HG02798 (cell line): ENCODE measurements at regions not wholly inside any gene's neighbourhood (a gene's known extent, or its start where the extent isn't known, plus 50 kb on each side); places are given as distances from the start of the nearest gene placed in this dataset.

Source experiments
- ATAC-seq: cut with Tn5 transposase; IDR thresholded peaks from one replicate; pipeline ENCODE4 v1.9.1; 2021; ENCODE audit warnings: mild to moderate bottlenecking; ENCODE audit not compliant: unreplicated experiment, poor library complexity

- ATAC-seq, result no peak
These were observed 129.8 kb upstream of the ARL4C start for GRCh38 chr2:234626566-234627130.

DNA sequence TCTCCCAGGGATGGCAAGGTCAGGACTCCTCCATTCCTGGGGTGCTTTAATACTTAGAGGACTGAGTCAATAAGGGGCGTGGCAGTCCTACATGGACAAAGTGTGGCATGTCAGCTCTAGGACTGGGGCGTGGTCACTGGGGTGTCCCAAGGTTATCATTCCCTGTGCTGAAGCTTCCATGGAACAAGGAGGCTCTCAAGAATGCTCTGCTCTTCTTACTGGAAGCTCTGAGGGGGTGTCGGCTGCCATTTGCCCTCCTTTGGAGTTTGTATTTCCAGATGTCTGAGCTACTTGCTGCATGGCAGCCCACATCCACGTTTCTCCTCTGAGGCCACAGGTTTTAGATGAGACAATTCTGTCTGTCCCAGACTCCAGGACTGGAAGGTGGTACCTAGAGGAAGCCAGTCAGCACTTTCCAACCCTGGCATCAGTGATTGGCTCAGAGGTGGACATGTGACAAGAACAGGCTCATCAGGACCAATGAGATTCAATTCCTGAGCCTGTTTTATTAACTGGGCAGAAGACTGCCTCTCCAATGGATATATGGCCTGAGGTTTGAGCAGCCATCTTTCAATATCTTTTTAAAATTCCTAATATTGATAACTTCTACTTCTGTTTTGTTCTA lies 128.9 kb upstream of the ARL4C start:
- ATAC-seq, result no peak

DNA sequence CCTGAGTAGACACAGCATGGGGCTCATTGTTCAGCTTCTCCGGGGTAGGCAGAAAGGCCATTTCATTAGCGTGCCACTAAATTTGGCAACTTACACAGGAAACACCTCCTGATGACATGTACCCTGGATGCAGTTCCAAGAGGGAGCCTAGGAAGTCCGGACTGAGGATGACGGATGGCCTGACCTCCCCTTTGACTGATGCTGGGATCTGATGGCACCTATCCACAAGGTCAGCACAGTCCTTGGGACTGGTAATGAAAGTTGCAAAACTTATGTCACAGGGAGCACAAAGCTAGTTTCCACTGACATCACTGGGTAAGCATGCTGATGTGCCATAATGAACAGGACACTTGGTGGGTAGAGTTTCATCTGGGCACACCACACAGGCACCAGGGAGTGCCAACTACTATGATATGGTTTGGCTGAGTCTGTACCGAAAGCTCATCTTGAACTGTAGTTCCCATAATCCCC lies 126.7 kb upstream of the ARL4C start:
- no peak for ATAC-seq

- ATAC-seq, result no peak
These were observed 124.2 kb upstream of the ARL4C start for GRCh38 chr2:234621120-234621519.

- no peak for ATAC-seq
These were observed 123.1 kb upstream of the ARL4C start for GRCh38 chr2:234620018-234620417.

DNA sequence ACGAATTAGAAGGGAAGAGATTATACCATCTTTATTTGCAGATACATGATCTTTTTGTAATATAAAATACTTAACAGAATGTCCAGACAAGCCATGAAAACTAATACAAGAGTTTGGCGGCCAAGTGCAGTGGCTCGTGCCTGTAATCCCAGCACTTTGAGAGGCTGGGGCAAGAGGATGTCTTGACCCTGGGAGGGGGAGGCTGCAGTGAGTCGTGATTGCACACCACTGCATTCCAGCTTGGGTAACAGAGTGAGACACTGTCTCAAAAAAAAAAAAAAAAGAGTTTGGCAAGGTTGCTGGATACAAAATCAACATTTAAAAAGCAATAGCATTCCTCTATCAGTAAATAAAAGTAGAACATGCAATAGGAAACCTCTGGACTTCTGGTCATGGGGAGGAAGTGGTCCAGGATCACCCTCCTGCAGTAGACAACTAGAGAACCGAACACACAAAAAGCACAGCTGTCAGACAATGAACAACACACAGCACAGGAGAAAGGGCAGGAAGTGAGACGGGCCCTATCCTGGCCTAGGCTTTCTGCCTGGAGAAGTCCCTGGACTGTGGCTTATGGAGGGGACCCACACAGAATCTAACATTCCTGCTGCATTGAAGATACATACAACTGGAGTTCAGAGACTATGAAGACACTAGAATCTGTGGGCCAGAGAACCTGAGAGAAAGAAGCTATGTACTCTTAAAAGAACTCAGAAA lies 118.9 kb upstream of the ARL4C start:
- no peak for ATAC-seq

DNA sequence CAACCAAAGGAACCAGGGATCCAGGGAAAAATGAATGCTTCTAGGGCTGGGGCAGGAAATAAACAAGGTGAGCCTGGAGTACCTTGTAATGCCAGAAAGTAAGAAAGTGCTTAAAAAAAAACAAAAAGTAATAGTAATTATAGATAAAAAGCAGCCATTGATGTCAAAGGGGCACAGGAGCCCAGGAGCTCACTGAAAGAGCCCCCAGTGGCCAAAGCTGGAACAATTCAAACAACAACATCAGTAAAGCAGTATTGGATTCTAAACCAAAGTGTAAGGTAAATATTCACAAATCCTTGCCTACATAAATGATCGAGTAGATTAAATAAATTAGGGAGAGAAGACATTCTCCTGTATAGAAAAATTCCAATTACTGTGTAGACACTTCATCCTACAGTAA lies 114.3 kb upstream of the ARL4C start:
- no peak for ATAC-seq

- no peak for ATAC-seq
These were observed 112.1 kb upstream of the ARL4C start for GRCh38 chr2:234608946-234609345.

DNA sequence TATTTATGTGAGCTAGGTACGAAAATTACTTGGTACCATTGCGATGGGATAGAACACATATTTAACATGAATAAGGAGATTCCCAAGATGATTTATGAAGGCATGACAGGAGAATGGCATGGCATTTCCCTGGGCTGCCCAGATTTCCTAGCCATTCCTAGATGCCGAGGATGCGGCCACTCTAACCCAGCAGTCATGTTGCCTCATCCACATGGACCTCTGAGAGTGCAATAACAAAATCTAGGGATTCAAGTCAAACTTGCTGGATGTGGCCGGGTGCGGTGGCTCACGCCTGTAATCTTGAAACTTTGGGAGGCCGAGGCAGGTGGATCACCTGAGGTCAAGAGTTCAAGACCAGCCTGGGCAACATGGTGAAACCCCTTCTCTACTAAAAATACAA lies 110.8 kb upstream of the ARL4C start:
- ATAC-seq, result no peak

DNA sequence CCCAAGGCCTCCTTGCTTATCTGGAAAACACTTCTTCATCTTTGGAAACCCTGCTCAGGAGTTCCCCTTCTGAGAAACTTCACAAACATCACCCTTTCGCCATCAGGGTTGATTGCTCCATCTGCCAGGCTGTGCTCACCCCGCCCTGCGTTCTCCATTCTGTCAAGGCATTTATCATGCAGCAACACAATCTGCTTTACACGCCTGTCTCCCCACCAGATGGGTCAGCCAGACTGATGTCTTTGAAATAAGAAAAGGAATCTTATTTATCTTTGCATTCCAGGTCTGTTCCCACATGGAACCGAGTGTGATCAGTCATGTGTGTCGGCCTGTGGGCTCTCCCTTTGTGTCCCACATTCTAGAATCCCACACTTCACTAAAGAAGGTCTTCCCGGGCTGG lies 110.0 kb upstream of the ARL4C start:
- ATAC-seq, result no peak

- no peak for ATAC-seq
These were observed 106.7 kb upstream of the ARL4C start for GRCh38 chr2:234603619-234604018.

- ATAC-seq, result no peak
These were observed 104.3 kb upstream of the ARL4C start for GRCh38 chr2:234601213-234601612.

DNA sequence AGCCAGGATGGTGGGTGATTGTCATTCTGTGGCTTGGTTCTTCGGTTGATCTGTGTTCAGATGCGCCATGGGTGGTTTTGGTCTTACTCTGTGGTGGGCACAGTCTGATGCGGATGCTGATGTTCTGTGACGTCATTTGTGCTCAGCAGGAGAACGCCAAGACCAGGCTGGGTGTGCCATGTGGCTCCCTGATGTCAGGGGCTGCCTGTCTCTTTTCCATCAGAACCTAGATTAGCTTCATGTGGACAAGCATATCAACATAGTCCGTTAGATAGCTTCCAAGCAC lies 100.6 kb upstream of the ARL4C start:
- no peak for ATAC-seq

- ATAC-seq, result no peak
These were observed 100.1 kb upstream of the ARL4C start for GRCh38 chr2:234596696-234597575.

GRCh38 chr2:234595829-234596228 lies 98.9 kb upstream of the ARL4C start:
- ATAC-seq, result no peak

GRCh38 chr2:234594715-234595114 lies 97.8 kb upstream of the ARL4C start:
- ATAC-seq, result no peak

DNA sequence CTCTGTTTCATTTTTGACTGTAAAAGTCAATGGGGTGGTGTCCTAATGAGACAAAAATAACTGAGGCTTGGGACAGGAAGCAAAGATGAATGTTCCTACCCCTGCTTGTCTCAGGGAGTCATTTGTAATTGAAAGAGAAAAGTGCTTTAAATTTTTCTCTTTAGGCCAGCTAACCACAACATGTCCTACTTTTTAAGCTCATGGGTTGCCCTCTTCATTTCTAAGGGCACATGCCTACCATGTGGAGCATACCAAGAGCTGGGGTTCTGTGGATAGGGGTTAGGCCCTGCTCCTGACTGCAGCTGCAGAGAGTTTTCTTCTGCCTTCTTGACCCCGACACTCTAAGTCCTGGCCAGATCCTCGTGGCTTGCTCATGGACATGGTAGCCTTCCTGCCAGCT lies 96.8 kb upstream of the ARL4C start:
- ATAC-seq, result no peak

GRCh38 chr2:234592541-234592940 lies 95.7 kb upstream of the ARL4C start:
- ATAC-seq, result no peak

GRCh38 chr2:234590076-234590475 lies 93.2 kb upstream of the ARL4C start:
- ATAC-seq, result no peak

DNA sequence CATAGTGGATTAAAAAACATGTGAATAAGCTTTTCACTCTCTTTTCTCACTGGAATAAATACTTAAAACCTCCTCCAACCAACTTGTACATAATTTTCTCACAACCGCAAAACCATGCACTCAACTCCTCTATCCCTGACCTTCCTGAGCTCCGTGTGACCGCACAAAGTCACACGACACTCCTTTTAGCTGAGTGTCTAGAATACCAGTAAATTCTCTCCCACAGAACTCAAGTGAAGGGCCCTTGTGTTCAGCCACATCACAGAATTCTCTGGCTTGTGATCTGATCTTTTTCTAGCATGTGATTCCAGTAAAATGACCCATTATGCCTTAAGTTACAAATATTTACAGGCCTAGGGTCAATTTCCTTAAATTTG lies 91.2 kb upstream of the ARL4C start:
- ATAC-seq, result no peak
